ENCODE measurements at regions not wholly inside any gene's neighbourhood (a gene's known extent, or its start where the extent isn't known, plus 50 kb on each side); places are given as distances from the start of the nearest gene placed in this dataset.

- no peak for DNase-seq (ENCODE audit: low spot score)
These were observed 219.0 kb upstream of the EMCN start for GRCh38 chr4:100736641-100737451.

- no peak for DNase-seq (ENCODE audit: low spot score)
These were observed 211.0 kb upstream of the EMCN start for GRCh38 chr4:100728861-100729260.

GRCh38 chr4:100722866-100723459, 205.1 kb upstream of the EMCN start:
- DNase-seq (ENCODE audit: low spot score) = no peak

GRCh38 chr4:100722133-100722532, 204.3 kb upstream of the EMCN start:
- no peak for DNase-seq (ENCODE audit: low spot score)

- no peak for DNase-seq (ENCODE audit: low spot score)
These were observed 203.7 kb upstream of the EMCN start for GRCh38 chr4:100721490-100721889.

GRCh38 chr4:100721077-100721476, 203.3 kb upstream of the EMCN start:
- no peak for DNase-seq (ENCODE audit: low spot score)

- DNase-seq (ENCODE audit: low spot score) = no peak
These were observed 198.6 kb upstream of the EMCN start for GRCh38 chr4:100716416-100716815.

- no peak for DNase-seq (ENCODE audit: low spot score)
These were observed 191.0 kb upstream of the EMCN start for GRCh38 chr4:100708776-100709175.

- no peak for DNase-seq (ENCODE audit: low spot score)
These were observed 190.0 kb upstream of the EMCN start for GRCh38 chr4:100707786-100708185.

- DNase-seq (ENCODE audit: low spot score) = no peak
These were observed 178.7 kb upstream of the EMCN start for GRCh38 chr4:100696531-100696930.

GRCh38 chr4:100695871-100696270, 178.0 kb upstream of the EMCN start:
- DNase-seq (ENCODE audit: low spot score) = no peak

- no peak for DNase-seq (ENCODE audit: low spot score)
These were observed 177.3 kb upstream of the EMCN start for GRCh38 chr4:100695039-100695654.

- no peak for DNase-seq (ENCODE audit: low spot score)
These were observed 176.6 kb upstream of the EMCN start for GRCh38 chr4:100694467-100694866.

- DNase-seq (ENCODE audit: low spot score) = no peak
These were observed 173.0 kb upstream of the EMCN start for GRCh38 chr4:100690812-100691211.

GRCh38 chr4:100688368-100688767, 170.5 kb upstream of the EMCN start:
- no peak for DNase-seq (ENCODE audit: low spot score)

GRCh38 chr4:100682477-100683218, 164.8 kb upstream of the EMCN start:
- no peak for DNase-seq (ENCODE audit: low spot score)

GRCh38 chr4:100681289-100681688, 163.5 kb upstream of the EMCN start:
- DNase-seq (ENCODE audit: low spot score) = no peak

- no peak for DNase-seq (ENCODE audit: low spot score)
These were observed 162.1 kb upstream of the EMCN start for GRCh38 chr4:100679926-100680325.

GRCh38 chr4:100674976-100675375, 157.2 kb upstream of the EMCN start:
- DNase-seq (ENCODE audit: low spot score) = no peak

- no peak for DNase-seq (ENCODE audit: low spot score)
These were observed 139.4 kb upstream of the EMCN start for GRCh38 chr4:100657187-100657586.

GRCh38 chr4:100651499-100652175, 133.8 kb upstream of the EMCN start:
- no peak for DNase-seq (ENCODE audit: low spot score)

- no peak for DNase-seq (ENCODE audit: low spot score)
These were observed 131.6 kb upstream of the EMCN start for GRCh38 chr4:100649417-100649816.

All from SK-N-DZ (cell line).